ENCODE measurements at regions not wholly inside any gene's neighbourhood (a gene's known extent, or its start where the extent isn't known, plus 50 kb on each side); places are given as distances from the start of the nearest gene placed in this dataset.

DNA sequence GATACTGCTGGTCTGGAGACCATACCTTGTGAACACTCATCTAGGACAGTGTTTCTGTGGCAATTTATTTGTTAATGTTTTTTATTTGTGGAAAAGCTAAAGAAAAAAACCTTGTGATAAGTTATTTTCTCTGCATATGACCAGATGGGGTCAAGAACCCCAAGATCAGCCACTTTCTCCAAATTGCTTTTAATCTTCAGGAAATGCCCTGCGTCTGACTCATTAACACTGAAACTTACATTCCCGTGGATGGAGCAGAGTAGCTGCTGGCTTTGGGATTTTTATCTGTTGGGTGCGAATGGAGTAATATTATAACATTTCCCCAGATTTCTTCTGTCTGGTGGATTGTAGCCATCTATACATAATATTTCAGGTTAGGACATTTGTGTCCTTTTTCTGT is 444.5 kb downstream of the SH3GL2 start:
- TF ChIP-seq, protein P1, sequence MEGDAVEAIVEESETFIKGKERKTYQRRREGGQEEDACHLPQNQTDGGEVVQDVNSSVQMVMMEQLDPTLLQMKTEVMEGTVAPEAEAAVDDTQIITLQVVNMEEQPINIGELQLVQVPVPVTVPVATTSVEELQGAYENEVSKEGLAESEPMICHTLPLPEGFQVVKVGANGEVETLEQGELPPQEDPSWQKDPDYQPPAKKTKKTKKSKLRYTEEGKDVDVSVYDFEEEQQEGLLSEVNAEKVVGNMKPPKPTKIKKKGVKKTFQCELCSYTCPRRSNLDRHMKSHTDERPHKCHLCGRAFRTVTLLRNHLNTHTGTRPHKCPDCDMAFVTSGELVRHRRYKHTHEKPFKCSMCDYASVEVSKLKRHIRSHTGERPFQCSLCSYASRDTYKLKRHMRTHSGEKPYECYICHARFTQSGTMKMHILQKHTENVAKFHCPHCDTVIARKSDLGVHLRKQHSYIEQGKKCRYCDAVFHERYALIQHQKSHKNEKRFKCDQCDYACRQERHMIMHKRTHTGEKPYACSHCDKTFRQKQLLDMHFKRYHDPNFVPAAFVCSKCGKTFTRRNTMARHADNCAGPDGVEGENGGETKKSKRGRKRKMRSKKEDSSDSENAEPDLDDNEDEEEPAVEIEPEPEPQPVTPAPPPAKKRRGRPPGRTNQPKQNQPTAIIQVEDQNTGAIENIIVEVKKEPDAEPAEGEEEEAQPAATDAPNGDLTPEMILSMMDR (IDR thresholded peaks at IDR 0.05; ENCODE audit: extremely low read depth in 1 of 2, insufficient read depth in 1 of 2, low read depth in 1 of 2, low read length in 2 of 2) = no peak
- TF ChIP-seq POLR2A (IDR thresholded peaks at IDR 0.05; ENCODE audit: low read depth, low read length) = no peak
